Effector memory CD8-positive, alpha-beta T cell (primary cell): ENCODE measurements at regions not wholly inside any gene's neighbourhood (a gene's known extent, or its start where the extent isn't known, plus 50 kb on each side); places are given as distances from the start of the nearest gene placed in this dataset.
A peak's percentile ranks its signal among the peaks of the same experiment; 100 is the strongest.

Experiments used
- ATAC-seq: fragments of 150-1000 bp; cut with Tn5 transposase; replicated peaks from 2 replicates; pipeline ENCODE4 v1.10.0; 2021; ENCODE audit warnings: mild to moderate bottlenecking, moderate library complexity
- DNase-seq, 3 experiments: peaks; one replicate each; pipeline ENCODE4 v3.0.0; 2021
- H3K27ac Mint-ChIP-seq, 2 donors: one replicate each; pipeline ENCODE4 v1.8.0; 2022; ENCODE audit warnings: mild to moderate bottlenecking in 2 of 2, mixed read lengths in 2 of 2, moderate library complexity in 2 of 2
- H3K27me3 Mint-ChIP-seq, 2 donors: one replicate each; pipeline ENCODE4 v1.8.0; 2022; ENCODE audit warnings: mixed read lengths in 2 of 2
- H3K36me3 Mint-ChIP-seq: one replicate; pipeline ENCODE4 v1.8.0; 2022; ENCODE audit warnings: mild to moderate bottlenecking, moderate library complexity, mixed read lengths; ENCODE audit not compliant: insufficient read depth
- H3K4me1 Mint-ChIP-seq, 2 donors: one replicate each; pipeline ENCODE4 v1.8.0; 2022; ENCODE audit warnings: low read depth in 2 of 2, mixed read lengths in 2 of 2
- H3K4me3 Mint-ChIP-seq, 2 donors: one replicate each; pipeline ENCODE4 v1.8.0; 2022; ENCODE audit warnings: mild to moderate bottlenecking in 2 of 2, mixed read lengths in 2 of 2, moderate library complexity in 2 of 2
- H3K9me3 Mint-ChIP-seq, 2 donors: one replicate each; pipeline ENCODE4 v1.8.0; 2022; ENCODE audit warnings: mixed read lengths in 2 of 2

- Mint-ChIP-seq H3K4me1 (peaks cover 0 to 1% of the 10 kb centered on the region in 2 donors), H3K27ac (no peak overlapping the region), H3K27me3 (no peaks in the 10 kb centered on the region), H3K9me3 (no peaks in the 10 kb centered on the region), H3K36me3 (no peaks in the 10 kb centered on the region), H3K4me3 (no peak overlapping the region)
- no peak for DNase-seq
- ATAC-seq, result no peak
These were observed 99.7 kb upstream of the HDAC9 start for GRCh38 chr7:18395868-18396267.

- no peaks in the 10 kb centered on the region for H3K9me3 Mint-ChIP-seq
- ATAC-seq (no peak), DNase-seq (no peak)
- no peak overlapping the region for H3K4me3 Mint-ChIP-seq
- no peaks in the 10 kb centered on the region for H3K27me3 Mint-ChIP-seq
- peaks cover 0 to 1% of the 10 kb centered on the region in 2 donors for H3K4me1 Mint-ChIP-seq
- no peak overlapping the region for H3K27ac Mint-ChIP-seq
- no peaks in the 10 kb centered on the region for H3K36me3 Mint-ChIP-seq
These were observed 98.6 kb upstream of the HDAC9 start for GRCh38 chr7:18396953-18397352.

- Mint-ChIP-seq H3K36me3 (no peaks in the 10 kb centered on the region), H3K27ac (no peak overlapping the region), H3K4me1 (no peaks in the 10 kb centered on the region), H3K27me3 (no peaks in the 10 kb centered on the region), H3K4me3 (no peak overlapping the region), H3K9me3 (no peaks in the 10 kb centered on the region)
- ATAC-seq, result no peak
- DNase-seq, result no peak
These were observed 95.9 kb upstream of the HDAC9 start for GRCh38 chr7:18399436-18400235.

GRCh38 chr7:18400275-18400674 is 95.3 kb upstream of the HDAC9 start:
- ATAC-seq, result no peak
- H3K27ac Mint-ChIP-seq, result no peak overlapping the region
- no peak overlapping the region for H3K4me3 Mint-ChIP-seq

GRCh38 chr7:18400726-18401125 is 94.8 kb upstream of the HDAC9 start:
- no peak for ATAC-seq
- Mint-ChIP-seq H3K27me3 (no peaks in the 10 kb centered on the region), H3K4me1 (peaks cover 5 to 6% of the 10 kb centered on the region in 2 donors), H3K27ac (no peak overlapping the region), H3K36me3 (no peaks in the 10 kb centered on the region), H3K4me3 (no peak overlapping the region), H3K9me3 (no peaks in the 10 kb centered on the region)
- no peak for DNase-seq

More at GRCh38 chr7:18400275-18400674, 95.3 kb upstream of the HDAC9 start:
- H3K4me1 Mint-ChIP-seq, result peaks cover 2 to 3% of the 10 kb centered on the region in 2 donors
- no peaks in the 10 kb centered on the region for H3K36me3 Mint-ChIP-seq
- H3K27me3 Mint-ChIP-seq, result no peaks in the 10 kb centered on the region
- no peak for DNase-seq
- no peaks in the 10 kb centered on the region for H3K9me3 Mint-ChIP-seq

- no peak for DNase-seq
- Mint-ChIP-seq H3K9me3 (no peaks in the 10 kb centered on the region), H3K27ac (no peak overlapping the region), H3K36me3 (peaks cover 3% of the 10 kb centered on the region), H3K27me3 (no peaks in the 10 kb centered on the region), H3K4me1 (peaks cover 5 to 6% of the 10 kb centered on the region in 2 donors), H3K4me3 (no peak overlapping the region)
- no peak for ATAC-seq
These were observed 93.8 kb upstream of the HDAC9 start for GRCh38 chr7:18401757-18402156.

GRCh38 chr7:18402488-18403183 is 92.9 kb upstream of the HDAC9 start:
- Mint-ChIP-seq H3K27me3 (no peaks in the 10 kb centered on the region), H3K36me3 (peaks cover 3% of the 10 kb centered on the region), H3K27ac (no peak overlapping the region), H3K9me3 (no peaks in the 10 kb centered on the region), H3K4me1 (peaks cover 5 to 6% of the 10 kb centered on the region in 2 donors), H3K4me3 (no peak overlapping the region)
- DNase-seq, result no peak
- ATAC-seq, result no peak

- Mint-ChIP-seq H3K27ac (peak overlapping the region in 1 of 2 donors; percentile 16), H3K4me3 (no peak overlapping the region), H3K9me3 (no peaks in the 10 kb centered on the region), H3K4me1 (peaks cover 5 to 6% of the 10 kb centered on the region in 2 donors), H3K27me3 (no peaks in the 10 kb centered on the region), H3K36me3 (peaks cover 3% of the 10 kb centered on the region)
- ATAC-seq (no peak), DNase-seq (no peak)
These were observed 89.8 kb upstream of the HDAC9 start for GRCh38 chr7:18405726-18406125.

GRCh38 chr7:18407385-18407784 is 88.2 kb upstream of the HDAC9 start:
- H3K4me1 Mint-ChIP-seq, result peaks cover 5 to 6% of the 10 kb centered on the region in 2 donors
- H3K27ac Mint-ChIP-seq, result no peak overlapping the region
- no peaks in the 10 kb centered on the region for H3K27me3 Mint-ChIP-seq
- no peak overlapping the region for H3K4me3 Mint-ChIP-seq
- H3K36me3 Mint-ChIP-seq, result peaks cover 3% of the 10 kb centered on the region
- no peak for DNase-seq
- H3K9me3 Mint-ChIP-seq, result no peaks in the 10 kb centered on the region
- no peak for ATAC-seq

- H3K4me3 Mint-ChIP-seq, result no peak overlapping the region
- H3K36me3 Mint-ChIP-seq, result peaks cover 3% of the 10 kb centered on the region
- H3K9me3 Mint-ChIP-seq, result no peaks in the 10 kb centered on the region
- no peaks in the 10 kb centered on the region for H3K27me3 Mint-ChIP-seq
- ATAC-seq (no peak), DNase-seq (no peak)
- no peak overlapping the region for H3K27ac Mint-ChIP-seq
- peaks cover 5 to 6% of the 10 kb centered on the region in 2 donors for H3K4me1 Mint-ChIP-seq
These were observed 87.1 kb upstream of the HDAC9 start for GRCh38 chr7:18408461-18408860.

- no peak overlapping the region for H3K4me3 Mint-ChIP-seq
- H3K36me3 Mint-ChIP-seq, result peaks cover 3% of the 10 kb centered on the region
- peaks cover 5 to 6% of the 10 kb centered on the region in 2 donors for H3K4me1 Mint-ChIP-seq
- DNase-seq (no peak), ATAC-seq (no peak)
- no peak overlapping the region for H3K27ac Mint-ChIP-seq
- no peaks in the 10 kb centered on the region for H3K9me3 Mint-ChIP-seq
- H3K27me3 Mint-ChIP-seq, result no peaks in the 10 kb centered on the region
These were observed 86.7 kb upstream of the HDAC9 start for GRCh38 chr7:18408868-18409267.

GRCh38 chr7:18413447-18413846 is 82.1 kb upstream of the HDAC9 start:
- ATAC-seq, result no peak
- H3K9me3 Mint-ChIP-seq, result no peaks in the 10 kb centered on the region
- no peaks in the 10 kb centered on the region for H3K4me1 Mint-ChIP-seq
- no peaks in the 10 kb centered on the region for H3K36me3 Mint-ChIP-seq
- H3K27me3 Mint-ChIP-seq, result no peaks in the 10 kb centered on the region
- no peak for DNase-seq
- no peak overlapping the region for H3K27ac Mint-ChIP-seq
- H3K4me3 Mint-ChIP-seq, result no peak overlapping the region

- Mint-ChIP-seq H3K27ac (no peak overlapping the region), H3K4me3 (no peak overlapping the region), H3K4me1 (no peaks in the 10 kb centered on the region), H3K27me3 (no peaks in the 10 kb centered on the region), H3K36me3 (no peaks in the 10 kb centered on the region), H3K9me3 (no peaks in the 10 kb centered on the region)
- no peak for DNase-seq
- no peak for ATAC-seq
These were observed 80.7 kb upstream of the HDAC9 start for GRCh38 chr7:18414885-18415284.

GRCh38 chr7:18416988-18417387 is 78.6 kb upstream of the HDAC9 start:
- H3K27me3 Mint-ChIP-seq, result no peaks in the 10 kb centered on the region
- no peak overlapping the region for H3K4me3 Mint-ChIP-seq
- H3K9me3 Mint-ChIP-seq, result no peaks in the 10 kb centered on the region
- DNase-seq, result no peak
- H3K4me1 Mint-ChIP-seq, result no peaks in the 10 kb centered on the region
- no peak overlapping the region for H3K27ac Mint-ChIP-seq
- no peaks in the 10 kb centered on the region for H3K36me3 Mint-ChIP-seq
- no peak for ATAC-seq
